HG02943 (cell line): ENCODE measurements at regions not wholly inside any gene's neighbourhood (a gene's known extent, or its start where the extent isn't known, plus 50 kb on each side); places are given as distances from the start of the nearest gene placed in this dataset.
"Not testable (repeated sequence)": the region's sequence is repeated elsewhere in the genome, so short reads cannot be mapped to it uniquely, and the experiment has no call there.

ENCODE experiments used
- ATAC-seq: cut with Tn5 transposase; IDR thresholded peaks from one replicate; pipeline ENCODE4 v1.9.1; 2021; ENCODE audit warnings: mild to moderate bottlenecking, low read depth, moderate library complexity; ENCODE audit not compliant: unreplicated experiment

- no peak for ATAC-seq
These were observed 1046.9 kb downstream of the UQCRFS1 start for GRCh38 chr19:28166025-28166424.

GRCh38 chr19:28164214-28164613 is 1048.7 kb downstream of the UQCRFS1 start:
- ATAC-seq, result no peak

- ATAC-seq, result no peak
These were observed 1053.9 kb downstream of the UQCRFS1 start for GRCh38 chr19:28159065-28159464.

- no peak for ATAC-seq
These were observed 1057.7 kb downstream of the UQCRFS1 start for GRCh38 chr19:28155265-28155664.

GRCh38 chr19:28154077-28154476 is 1058.9 kb downstream of the UQCRFS1 start:
- no peak for ATAC-seq

GRCh38 chr19:28153123-28153522 is 1059.8 kb downstream of the UQCRFS1 start:
- ATAC-seq, result no peak

GRCh38 chr19:28152195-28152594 is 1060.8 kb downstream of the UQCRFS1 start:
- ATAC-seq, result no peak

- ATAC-seq, result no peak
These were observed 1062.8 kb downstream of the UQCRFS1 start for GRCh38 chr19:28150129-28150528.

GRCh38 chr19:28148554-28148953 is 1064.4 kb downstream of the UQCRFS1 start:
- no peak for ATAC-seq

- no peak for ATAC-seq
These were observed 1070.7 kb downstream of the UQCRFS1 start for GRCh38 chr19:28142258-28142657.

GRCh38 chr19:28140201-28140600 is 1072.8 kb downstream of the UQCRFS1 start:
- no peak for ATAC-seq

- no peak for ATAC-seq
These were observed 1075.2 kb downstream of the UQCRFS1 start for GRCh38 chr19:28137772-28138171.

- ATAC-seq, result no peak
These were observed 1076.2 kb downstream of the UQCRFS1 start for GRCh38 chr19:28136796-28137195.

GRCh38 chr19:28135825-28136224 is 1077.1 kb downstream of the UQCRFS1 start:
- no peak for ATAC-seq

GRCh38 chr19:28134311-28134710 is 1078.6 kb downstream of the UQCRFS1 start:
- ATAC-seq, result no peak

- not testable (repeated sequence) for ATAC-seq
These were observed 1082.1 kb downstream of the UQCRFS1 start for GRCh38 chr19:28130881-28131280.

- peak; percentile 69 for ATAC-seq
These were observed 1082.9 kb downstream of the UQCRFS1 start for GRCh38 chr19:28130066-28130511.

- ATAC-seq, result no peak
These were observed 1084.6 kb downstream of the UQCRFS1 start for GRCh38 chr19:28128341-28128740.

GRCh38 chr19:28126135-28126898 is 1086.6 kb downstream of the UQCRFS1 start:
- ATAC-seq, result no peak

GRCh38 chr19:28122734-28123133 is 1090.2 kb downstream of the UQCRFS1 start:
- no peak for ATAC-seq

GRCh38 chr19:28118235-28118634 is 1094.7 kb downstream of the UQCRFS1 start:
- ATAC-seq, result no peak

GRCh38 chr19:28117143-28117542 is 1095.8 kb downstream of the UQCRFS1 start:
- ATAC-seq, result no peak
